ENCODE measurements at regions not wholly inside any gene's neighbourhood (a gene's known extent, or its start where the extent isn't known, plus 50 kb on each side); places are given as distances from the start of the nearest gene placed in this dataset.

DNA sequence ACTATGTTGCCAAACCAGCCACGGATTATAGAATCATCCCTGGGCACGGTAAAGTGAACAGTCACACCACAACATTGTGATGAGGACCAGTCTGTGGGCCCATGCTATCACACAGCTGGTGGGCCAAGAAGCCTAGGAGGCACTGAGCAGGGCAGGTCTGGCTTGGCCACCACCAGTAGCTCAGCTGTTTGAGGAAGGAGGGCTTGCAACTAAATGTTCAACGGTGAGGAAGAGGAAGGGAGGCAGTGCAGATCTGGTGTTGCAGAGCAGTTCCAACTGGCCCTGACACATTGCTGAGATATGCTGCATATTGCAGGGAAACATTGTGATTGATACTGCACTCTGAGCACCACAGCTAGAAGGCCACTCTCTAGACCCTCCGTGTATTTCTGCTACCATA lies 77.9 kb upstream of the ATG10 start:
- H3K4me3 ChIP-seq (ENCODE audit: low read depth, low read length) = no peak overlapping the region
- DNase-seq (ENCODE audit: low read depth) = no peak
- TF ChIP-seq, protein P1, sequence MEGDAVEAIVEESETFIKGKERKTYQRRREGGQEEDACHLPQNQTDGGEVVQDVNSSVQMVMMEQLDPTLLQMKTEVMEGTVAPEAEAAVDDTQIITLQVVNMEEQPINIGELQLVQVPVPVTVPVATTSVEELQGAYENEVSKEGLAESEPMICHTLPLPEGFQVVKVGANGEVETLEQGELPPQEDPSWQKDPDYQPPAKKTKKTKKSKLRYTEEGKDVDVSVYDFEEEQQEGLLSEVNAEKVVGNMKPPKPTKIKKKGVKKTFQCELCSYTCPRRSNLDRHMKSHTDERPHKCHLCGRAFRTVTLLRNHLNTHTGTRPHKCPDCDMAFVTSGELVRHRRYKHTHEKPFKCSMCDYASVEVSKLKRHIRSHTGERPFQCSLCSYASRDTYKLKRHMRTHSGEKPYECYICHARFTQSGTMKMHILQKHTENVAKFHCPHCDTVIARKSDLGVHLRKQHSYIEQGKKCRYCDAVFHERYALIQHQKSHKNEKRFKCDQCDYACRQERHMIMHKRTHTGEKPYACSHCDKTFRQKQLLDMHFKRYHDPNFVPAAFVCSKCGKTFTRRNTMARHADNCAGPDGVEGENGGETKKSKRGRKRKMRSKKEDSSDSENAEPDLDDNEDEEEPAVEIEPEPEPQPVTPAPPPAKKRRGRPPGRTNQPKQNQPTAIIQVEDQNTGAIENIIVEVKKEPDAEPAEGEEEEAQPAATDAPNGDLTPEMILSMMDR (IDR thresholded peaks at IDR 0.05; ENCODE audit: low read depth, low read length, missing control alignments) = no peak

DNA sequence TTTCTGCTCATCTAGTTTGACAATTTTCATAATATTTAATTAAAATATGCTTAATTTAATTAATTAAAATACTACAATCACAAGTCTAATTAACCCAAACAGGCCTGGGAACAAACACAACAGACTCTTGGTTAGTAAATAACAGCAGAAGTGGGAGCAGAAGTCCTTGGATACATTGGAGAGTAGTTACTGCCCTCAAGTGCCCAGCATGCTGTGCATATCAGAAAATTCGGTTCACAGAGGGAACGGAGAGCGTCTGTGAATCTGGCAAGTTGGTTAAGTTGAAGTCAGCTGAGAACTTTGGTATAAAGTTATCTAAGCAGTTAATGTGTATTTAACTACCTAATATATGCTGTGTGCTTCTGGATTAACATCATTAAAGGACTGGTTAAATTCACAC lies 87.0 kb upstream of the ATG10 start:
- TF ChIP-seq, protein P1 (IDR thresholded peaks at IDR 0.05; ENCODE audit: low read depth, low read length, missing control alignments) = no peak
- H3K4me3 ChIP-seq (ENCODE audit: low read depth, low read length) = no peak overlapping the region
- no peak for DNase-seq (ENCODE audit: low read depth)

DNA sequence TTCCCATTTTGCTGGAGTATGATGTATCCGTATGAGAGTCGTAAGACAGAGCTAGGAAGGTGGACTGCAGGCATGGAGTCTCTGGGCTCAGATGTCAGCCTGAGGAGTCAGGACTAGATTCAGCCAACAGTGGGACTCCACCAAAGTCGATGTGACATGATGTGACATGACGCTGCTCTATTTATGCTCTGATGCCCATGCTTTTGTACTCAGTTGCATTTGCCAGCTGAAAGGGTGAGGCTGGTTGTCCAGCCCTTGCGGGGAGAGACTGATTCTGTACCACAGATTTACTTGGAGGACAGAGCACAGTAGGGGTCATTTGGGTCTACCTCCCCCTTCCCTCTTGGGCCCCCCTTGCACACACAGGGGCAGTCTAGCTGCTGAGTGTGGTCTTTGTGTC lies 88.5 kb upstream of the ATG10 start:
- no peak for DNase-seq (ENCODE audit: low read depth)
- TF ChIP-seq, protein P1 (IDR thresholded peaks at IDR 0.05; ENCODE audit: low read depth, low read length, missing control alignments) = no peak
- H3K4me3 ChIP-seq (ENCODE audit: low read depth, low read length) = no peak overlapping the region

DNA sequence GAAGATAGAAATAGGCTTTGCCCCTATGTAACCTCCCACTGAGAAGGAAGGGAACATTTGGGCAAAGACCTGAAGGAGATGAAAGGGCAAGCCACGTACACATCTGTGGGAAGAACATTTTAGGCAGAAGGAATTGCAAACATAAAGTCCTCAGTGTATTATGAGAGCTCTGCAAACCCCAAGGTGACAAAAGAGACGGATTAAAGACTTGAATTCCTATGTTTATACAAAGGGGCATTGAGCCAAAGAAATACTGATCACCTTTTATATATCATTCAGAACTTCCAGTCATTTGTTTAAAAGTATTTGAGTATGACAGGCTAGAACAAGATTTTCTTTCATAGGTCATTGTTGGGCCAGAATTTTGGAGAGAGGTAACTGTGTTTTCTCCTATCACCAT lies 90.2 kb upstream of the ATG10 start:
- TF ChIP-seq, protein P1 (IDR thresholded peaks at IDR 0.05; ENCODE audit: low read depth, low read length, missing control alignments) = no peak
- DNase-seq (ENCODE audit: low read depth) = no peak
- no peak overlapping the region for H3K4me3 ChIP-seq (ENCODE audit: low read depth, low read length)

DNA sequence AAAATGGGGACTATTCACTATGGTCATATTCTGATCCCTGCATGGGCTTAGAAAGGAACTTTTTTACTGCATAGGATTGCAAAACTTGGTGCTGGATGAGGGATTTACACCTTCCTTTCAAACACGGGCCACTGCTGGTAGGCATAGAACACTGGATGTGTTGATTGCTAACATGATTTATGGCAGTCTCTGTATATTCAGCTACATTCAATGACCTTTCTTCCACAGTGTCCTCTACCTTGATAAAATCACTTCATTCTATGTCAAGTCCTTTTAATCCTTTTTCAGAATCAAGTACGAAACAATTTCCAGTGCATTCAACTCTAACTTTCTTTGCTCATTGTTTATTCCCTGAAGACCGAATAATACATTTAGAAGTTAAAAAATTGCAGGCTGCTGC lies 91.9 kb upstream of the ATG10 start:
- TF ChIP-seq, protein P1 (IDR thresholded peaks at IDR 0.05; ENCODE audit: low read depth, low read length, missing control alignments) = no peak
- H3K4me3 ChIP-seq (ENCODE audit: low read depth, low read length) = no peak overlapping the region
- DNase-seq (ENCODE audit: low read depth) = no peak

DNA sequence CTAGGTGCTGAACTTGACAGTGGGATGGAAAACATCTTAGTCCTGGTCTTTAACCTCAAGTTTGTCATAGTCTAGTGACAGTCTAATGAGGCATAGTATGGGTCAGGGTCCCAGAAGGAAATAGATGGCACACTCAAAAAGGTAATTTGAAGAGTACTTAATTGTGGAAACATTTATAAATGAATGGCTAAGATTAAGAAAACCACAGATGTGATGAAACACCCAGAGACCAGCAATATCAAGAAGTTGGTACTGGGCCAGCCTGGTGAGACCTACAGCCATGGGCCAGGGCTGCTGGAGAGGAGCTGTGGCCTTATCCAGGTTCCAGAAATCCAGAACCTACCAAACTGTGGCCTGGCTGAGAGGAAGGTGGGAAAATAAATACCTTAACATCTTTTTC lies 93.5 kb upstream of the ATG10 start:
- TF ChIP-seq, protein P1 (IDR thresholded peaks at IDR 0.05; ENCODE audit: low read depth, low read length, missing control alignments) = no peak
- no peak overlapping the region for H3K4me3 ChIP-seq (ENCODE audit: low read depth, low read length)
- DNase-seq (ENCODE audit: low read depth) = no peak

DNA sequence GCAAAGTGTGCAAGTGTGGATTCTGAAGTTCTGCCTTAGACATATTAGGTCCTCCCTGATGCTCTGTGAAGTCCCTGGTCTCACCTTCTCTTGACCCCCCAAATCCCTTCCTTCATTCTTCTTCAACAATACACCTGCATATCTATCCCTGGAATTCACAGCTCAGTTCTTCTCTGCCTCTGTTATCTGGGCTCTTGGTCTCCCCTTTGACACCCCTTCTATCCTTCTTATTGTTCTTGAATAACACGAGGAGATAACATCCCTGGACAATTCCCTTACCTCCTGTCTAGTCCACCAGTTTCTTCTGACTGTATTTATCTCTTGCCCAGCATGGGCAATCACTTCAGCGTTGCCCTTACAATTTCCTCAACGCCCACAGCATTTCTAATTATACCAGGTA lies 104.8 kb upstream of the ATG10 start:
- H3K4me3 ChIP-seq (ENCODE audit: low read depth, low read length) = no peak overlapping the region
- TF ChIP-seq, protein P1 (IDR thresholded peaks at IDR 0.05; ENCODE audit: low read depth, low read length, missing control alignments) = no peak
- DNase-seq (ENCODE audit: low read depth) = no peak
